ENCODE measurements at regions not wholly inside any gene's neighbourhood (a gene's known extent, or its start where the extent isn't known, plus 50 kb on each side); places are given as distances from the start of the nearest gene placed in this dataset.

GRCh38 chr9:89878687-89879086 lies 273.9 kb downstream of the GADD45G start:
- no peak overlapping the region for H3K4me3 ChIP-seq
- H3K9me3 ChIP-seq: no peaks in the 10 kb centered on the region
- H3K4me1 ChIP-seq (ENCODE audit: low read depth): no peaks in the 10 kb centered on the region
- intact Hi-C loops (cut with DNase I, micrococcal nuclease): no loop called here
- no peaks in the 10 kb centered on the region for H3K36me3 ChIP-seq (ENCODE audit: low read depth)
- DNase-seq: peak in 1 of 3 donors; percentile 29
- TF ChIP-seq CTCF (IDR thresholded peaks at IDR 0.05): no peak
- peak; percentile 62 for ATAC-seq

- no peaks in the 10 kb centered on the region for H3K9me3 ChIP-seq
- ATAC-seq: no peak
- H3K4me1 ChIP-seq (ENCODE audit: low read depth): no peaks in the 10 kb centered on the region
- no peak overlapping the region for H3K4me3 ChIP-seq
- DNase-seq: no peak
- no peaks in the 10 kb centered on the region for H3K36me3 ChIP-seq (ENCODE audit: low read depth)
- intact Hi-C loops (cut with DNase I, micrococcal nuclease): no loop called here
- TF ChIP-seq CTCF (IDR thresholded peaks at IDR 0.05): no peak
Observed at GRCh38 chr9:89879276-89879675, 274.5 kb downstream of the GADD45G start.

GRCh38 chr9:89879701-89880100 lies 274.9 kb downstream of the GADD45G start:
- H3K9me3 ChIP-seq: no peaks in the 10 kb centered on the region
- H3K4me3 ChIP-seq: no peak overlapping the region
- DNase-seq: peak in 1 of 3 donors; percentile 27
- TF ChIP-seq CTCF (IDR thresholded peaks at IDR 0.05): no peak
- no peaks in the 10 kb centered on the region for H3K36me3 ChIP-seq (ENCODE audit: low read depth)
- no peaks in the 10 kb centered on the region for H3K4me1 ChIP-seq (ENCODE audit: low read depth)
- intact Hi-C loops (cut with DNase I, micrococcal nuclease): no loop called here
- ATAC-seq: no peak

GRCh38 chr9:89880161-89880560 lies 275.3 kb downstream of the GADD45G start:
- no peak for TF ChIP-seq CTCF (IDR thresholded peaks at IDR 0.05)
- H3K4me1 ChIP-seq (ENCODE audit: low read depth): no peaks in the 10 kb centered on the region
- intact Hi-C loops (cut with DNase I, micrococcal nuclease): no loop called here
- no peak for ATAC-seq
- no peaks in the 10 kb centered on the region for H3K9me3 ChIP-seq
- H3K4me3 ChIP-seq: no peak overlapping the region
- H3K36me3 ChIP-seq (ENCODE audit: low read depth): no peaks in the 10 kb centered on the region
- DNase-seq: no peak

- DNase-seq: no peak
Observed at GRCh38 chr9:89880721-89881120, 275.9 kb downstream of the GADD45G start.

More at GRCh38 chr9:89880721-89881120, 275.9 kb downstream of the GADD45G start:
- no peaks in the 10 kb centered on the region for H3K4me1 ChIP-seq (ENCODE audit: low read depth)
- no peaks in the 10 kb centered on the region for H3K36me3 ChIP-seq (ENCODE audit: low read depth)
- H3K9me3 ChIP-seq: no peaks in the 10 kb centered on the region
- TF ChIP-seq CTCF (IDR thresholded peaks at IDR 0.05): no peak
- intact Hi-C loops (cut with DNase I, micrococcal nuclease): no loop called here
- no peak overlapping the region for H3K4me3 ChIP-seq
- no peak for ATAC-seq
